OCI-LY3 (cell line): ENCODE measurements at regions not wholly inside any gene's neighbourhood (a gene's known extent, or its start where the extent isn't known, plus 50 kb on each side); places are given as distances from the start of the nearest gene placed in this dataset.
A peak's percentile ranks its signal among the peaks of the same experiment; 100 is the strongest.

Experiments
- H2AFZ ChIP-seq: fragments of 200-600, 300-600 bp; shearing (Covaris generic); 2 replicates; pipeline ENCODE4 v1.6.0; 2014; ENCODE audit warnings: antibody characterized with exemption, low read depth, low read length
- H3K27ac ChIP-seq: fragments of 200-600, 300-600 bp; sonication (generic); 2 replicates; pipeline ENCODE4 v1.5.1; 2014; ENCODE audit warnings: mild to moderate bottlenecking, low read length, moderate library complexity, mixed read lengths
- H3K27me3 ChIP-seq: fragments of 200-600, 300-600 bp; sonication (generic); 2 replicates; pipeline ENCODE4 v1.6.1; 2014; ENCODE audit warnings: low read depth, low read length, mixed read lengths
- H3K36me3 ChIP-seq: fragments of 200-600, 300-600 bp; sonication (generic); replicated peaks from 2 replicates; pipeline ENCODE3; 2014; ENCODE audit warnings: low read depth, low read length, mixed read lengths
- H3K4me1 ChIP-seq: fragments of 300-600, 200-600 bp; sonication (generic); 2 replicates; pipeline ENCODE4 v1.6.1; 2014; ENCODE audit warnings: low read length, mixed read lengths
- H3K4me2 ChIP-seq: fragments of 200-600, 300-600 bp; sonication (generic); 2 replicates; pipeline ENCODE4 v1.6.1; 2014; ENCODE audit warnings: low read length, mixed read lengths
- H3K4me3 ChIP-seq: fragments of 300-600, 200-600 bp; sonication (generic); 2 replicates; pipeline ENCODE4 v1.5.1; 2014; ENCODE audit warnings: antibody characterized with exemption, mild to moderate bottlenecking, low read length, moderate library complexity
- H3K79me2 ChIP-seq: fragments of 300-600, 200-600 bp; shearing (Covaris generic); 2 replicates; pipeline ENCODE4 v1.6.1; 2014; ENCODE audit warnings: mild to moderate bottlenecking, low read length, mixed read lengths
- H3K9ac ChIP-seq: fragments of 300-600, 200-600 bp; shearing (Covaris generic); 2 replicates; pipeline ENCODE4 v1.6.0; 2014; ENCODE audit warnings: mild to moderate bottlenecking, low read length, moderate library complexity
- H3K9me3 ChIP-seq: fragments of 200-600, 300-600 bp; shearing (Covaris generic); 2 replicates; pipeline ENCODE4 v1.6.1; 2014; ENCODE audit warnings: low read length, mixed read lengths; ENCODE audit not compliant: insufficient read depth
- H4K20me1 ChIP-seq: fragments of 200-600, 300-600 bp; sonication (generic); 2 replicates; pipeline ENCODE4 v1.6.1; 2016; ENCODE audit warnings: low read length, mixed read lengths; ENCODE audit not compliant: insufficient read depth
- CTCF ChIP-seq: fragments of 200-600, 300-600 bp; sonication (generic); IDR thresholded peaks from 2 replicates; pipeline ENCODE4 v1.5.1; 2014; ENCODE audit warnings: antibody characterized with exemption, low read length, low read depth
- EZH2phosphoT487 ChIP-seq: fragments of 200-600 bp; shearing (Covaris generic); IDR thresholded peaks from 2 replicates; pipeline ENCODE4 v1.6.1; 2018; ENCODE audit warnings: antibody characterized with exemption, mixed run types, low read depth

- no peaks in the 10 kb centered on the region for H4K20me1 ChIP-seq
- no peaks in the 10 kb centered on the region for H3K79me2 ChIP-seq
- H3K36me3 ChIP-seq = no peaks in the 10 kb centered on the region
- no peaks in the 10 kb centered on the region for H3K9me3 ChIP-seq
- TF ChIP-seq EZH2phosphoT487 (no peak), CTCF (no peak)
- no peak overlapping the region for H2AFZ ChIP-seq
- no peak overlapping the region for H3K27ac ChIP-seq
- no peaks in the 10 kb centered on the region; the same call in 1 of the 2 replicates for H3K4me1 ChIP-seq
- no peak overlapping the region for H3K9ac ChIP-seq
- no peaks in the 10 kb centered on the region for H3K27me3 ChIP-seq
- H3K4me3 ChIP-seq = no peak overlapping the region
- H3K4me2 ChIP-seq = no peak overlapping the region
Measured at GRCh38 chr4:58136604-58137003, 1026.4 kb upstream of the IGFBP7 start.

DNA sequence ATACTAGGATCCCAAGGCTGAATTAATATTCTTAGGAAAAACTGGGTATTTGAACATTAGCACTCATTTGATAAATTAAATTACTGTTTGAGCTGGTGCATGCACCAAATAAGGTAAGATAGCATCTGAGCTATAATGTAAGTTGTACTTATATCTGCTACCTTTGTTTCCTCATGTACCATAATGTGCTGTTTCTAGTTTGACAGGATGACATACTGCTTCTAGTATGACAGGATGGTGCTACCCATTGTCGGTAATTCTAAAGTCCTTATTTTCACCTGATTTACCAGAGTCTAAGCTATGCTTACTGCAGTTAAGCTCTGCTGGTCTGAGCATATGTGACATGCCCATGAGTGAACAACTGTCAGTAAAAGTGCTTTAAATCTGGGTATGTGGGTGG lies 1017.5 kb upstream of the IGFBP7 start:
- no peaks in the 10 kb centered on the region for H3K4me1 ChIP-seq
- no peaks in the 10 kb centered on the region for H3K9me3 ChIP-seq
- H3K9ac ChIP-seq = no peak overlapping the region
- no peak overlapping the region for H3K27ac ChIP-seq
- no peaks in the 10 kb centered on the region for H3K79me2 ChIP-seq
- no peak overlapping the region for H3K4me3 ChIP-seq
- no peaks in the 10 kb centered on the region for H3K36me3 ChIP-seq
- no peak overlapping the region for H2AFZ ChIP-seq
- no peaks in the 10 kb centered on the region for H3K27me3 ChIP-seq
- H3K4me2 ChIP-seq = no peak overlapping the region
- no peaks in the 10 kb centered on the region for H4K20me1 ChIP-seq
- TF ChIP-seq EZH2phosphoT487 (no peak), CTCF (no peak)

DNA sequence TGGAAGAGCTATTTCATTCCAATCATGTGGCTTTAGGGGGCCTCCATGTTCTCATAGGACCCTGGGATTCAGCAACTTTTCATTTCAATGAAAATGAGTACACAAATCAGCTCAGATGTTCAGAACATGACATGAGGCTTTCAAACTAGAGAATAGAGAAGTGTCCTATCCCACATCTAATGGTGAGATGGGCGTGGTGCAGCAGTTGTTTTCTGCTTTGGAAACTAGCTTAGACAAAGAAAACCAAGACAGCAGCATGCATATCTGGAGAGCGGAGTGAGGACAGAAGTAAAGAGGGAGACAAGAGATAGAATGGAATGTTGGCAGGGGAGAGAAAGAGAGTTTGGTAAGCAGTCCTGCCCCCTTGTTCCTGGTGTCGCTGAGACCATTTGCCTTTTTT lies 1009.1 kb upstream of the IGFBP7 start:
- TF ChIP-seq CTCF (no peak), EZH2phosphoT487 (no peak)
- Histone ChIP-seq H3K27me3 (no peaks in the 10 kb centered on the region), H3K4me2 (no peak overlapping the region), H3K4me1 (no peaks in the 10 kb centered on the region), H3K36me3 (no peaks in the 10 kb centered on the region), H3K27ac (no peak overlapping the region), H2AFZ (no peak overlapping the region), H3K4me3 (no peak overlapping the region), H3K79me2 (no peaks in the 10 kb centered on the region), H4K20me1 (no peaks in the 10 kb centered on the region), H3K9me3 (no peaks in the 10 kb centered on the region), H3K9ac (no peak overlapping the region)

DNA sequence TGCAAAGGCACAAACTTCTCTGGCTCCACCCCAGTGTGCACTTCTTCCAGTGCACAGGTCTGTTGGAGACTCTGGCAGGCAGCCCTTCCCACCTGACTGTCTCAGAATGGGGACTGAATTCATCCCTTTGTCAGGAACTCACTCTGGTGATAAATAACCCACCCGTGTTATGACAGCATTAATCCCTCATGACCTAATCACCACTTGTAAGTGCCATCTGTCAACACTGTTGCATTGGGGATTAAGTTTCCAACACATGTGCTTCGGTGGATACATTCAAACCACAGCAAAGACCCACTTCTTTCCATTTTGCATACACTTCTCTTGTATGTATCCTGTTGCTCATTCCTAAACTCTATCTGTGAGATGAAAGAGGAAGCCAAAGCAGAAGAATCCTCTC lies 1002.9 kb upstream of the IGFBP7 start:
- no peak for TF ChIP-seq CTCF
- TF ChIP-seq EZH2phosphoT487 = no peak
- peaks cover 13% of the 10 kb centered on the region for H3K4me1 ChIP-seq

More for the DNA sequence above, 1002.9 kb upstream of the IGFBP7 start:
- H3K4me3 ChIP-seq = no peak overlapping the region
- no peaks in the 10 kb centered on the region for H3K79me2 ChIP-seq
- H3K9ac ChIP-seq = no peak overlapping the region
- H3K27ac ChIP-seq = no peak overlapping the region
- no peaks in the 10 kb centered on the region for H3K9me3 ChIP-seq
- H3K36me3 ChIP-seq = no peaks in the 10 kb centered on the region
- no peak overlapping the region for H2AFZ ChIP-seq
- H4K20me1 ChIP-seq = no peaks in the 10 kb centered on the region
- H3K4me2 ChIP-seq = peak overlapping the region; percentile 36
- H3K27me3 ChIP-seq = no peaks in the 10 kb centered on the region
